Posterior cingulate gyrus (tissue), 11 donors: ENCODE measurements at regions not wholly inside any gene's neighbourhood (a gene's known extent, or its start where the extent isn't known, plus 50 kb on each side); places are given as distances from the start of the nearest gene placed in this dataset.
A peak's percentile ranks its signal among the peaks of the same experiment; 100 is the strongest.
"Not testable (repeated sequence)": the region's sequence is repeated elsewhere in the genome, so short reads cannot be mapped to it uniquely, and the experiment has no call there.

Source experiments
- DNase-seq, 10 donors: peaks; one replicate each; pipeline versions ENCODE4 v3.0.0 to v3.0.0-alpha.2; 2020 to 2021; ENCODE audit warnings: mixed read lengths in 3 of 10
- intact Hi-C: fragments of 100-400 bp; cut with DNase I; formaldehyde crosslinking; loops from one replicate; pipeline ENCODE4 v1.15.1; 2023

GRCh38 chr2:146371364-146371763, 1473.5 kb upstream of the ACVR2A start:
- DNase-seq, intact Hi-C loops: not testable (repeated sequence)

GRCh38 chr2:146370826-146371225, 1474.0 kb upstream of the ACVR2A start:
- DNase-seq, result no peak
- intact Hi-C loops, result no loop called here

GRCh38 chr2:146366276-146366675, 1478.6 kb upstream of the ACVR2A start:
- intact Hi-C loops, result no loop called here
- no peak for DNase-seq

GRCh38 chr2:146365041-146365440, 1479.8 kb upstream of the ACVR2A start:
- no peak for DNase-seq
- intact Hi-C loops, result no loop called here

- intact Hi-C loops, result no loop called here
Observed at GRCh38 chr2:146363731-146364130, 1481.1 kb upstream of the ACVR2A start.

GRCh38 chr2:146351689-146352088, 1493.1 kb upstream of the ACVR2A start:
- intact Hi-C loops, result no loop called here
- DNase-seq, result no peak

More at GRCh38 chr2:146363731-146364130, 1481.1 kb upstream of the ACVR2A start:
- DNase-seq, result no peak

- intact Hi-C loops, result no loop called here
- no peak for DNase-seq
Observed at GRCh38 chr2:146349334-146349733, 1495.5 kb upstream of the ACVR2A start.

- DNase-seq, result no peak
- intact Hi-C loops, result no loop called here
Observed at GRCh38 chr2:146324951-146325350, 1519.9 kb upstream of the ACVR2A start.

GRCh38 chr2:146323564-146323963, 1521.3 kb upstream of the ACVR2A start:
- intact Hi-C loops, result no loop called here
- no peak for DNase-seq

GRCh38 chr2:146321175-146321574, 1523.7 kb upstream of the ACVR2A start:
- DNase-seq, result no peak
- intact Hi-C loops, result no loop called here

GRCh38 chr2:146317959-146318358, 1526.9 kb upstream of the ACVR2A start:
- DNase-seq, result no peak
- intact Hi-C loops, result no loop called here

- DNase-seq, result no peak
- intact Hi-C loops, result no loop called here
Observed at GRCh38 chr2:146312899-146313298, 1531.9 kb upstream of the ACVR2A start.

- no peak for DNase-seq
- intact Hi-C loops, result no loop called here
Observed at GRCh38 chr2:146305164-146305563, 1539.7 kb upstream of the ACVR2A start.

- intact Hi-C loops, result no loop called here
- no peak for DNase-seq
Observed at GRCh38 chr2:146301287-146301686, 1543.5 kb upstream of the ACVR2A start.

GRCh38 chr2:146295080-146295670, 1549.7 kb upstream of the ACVR2A start:
- DNase-seq, result no peak
- intact Hi-C loops, result no loop called here

GRCh38 chr2:146287281-146287680, 1557.5 kb upstream of the ACVR2A start:
- no peak for DNase-seq
- intact Hi-C loops, result no loop called here

GRCh38 chr2:146278881-146279280, 1565.9 kb upstream of the ACVR2A start:
- DNase-seq, result no peak
- intact Hi-C loops, result no loop called here

GRCh38 chr2:146271131-146271831, 1573.5 kb upstream of the ACVR2A start:
- no peak for DNase-seq
- intact Hi-C loops, result no loop called here

GRCh38 chr2:146270618-146271017, 1574.2 kb upstream of the ACVR2A start:
- intact Hi-C loops, result no loop called here
- DNase-seq, result no peak

GRCh38 chr2:146267093-146267492, 1577.7 kb upstream of the ACVR2A start:
- intact Hi-C loops, result no loop called here
- DNase-seq, result no peak

- DNase-seq, result no peak
- intact Hi-C loops, result no loop called here
Observed at GRCh38 chr2:146265656-146266055, 1579.2 kb upstream of the ACVR2A start.

GRCh38 chr2:146262606-146263005, 1582.2 kb upstream of the ACVR2A start:
- peak in 2 of 10 donors; percentile 52 to 56 for DNase-seq
- intact Hi-C loops, result no loop called here
